Astrocyte of the cerebellum (primary cell): ENCODE measurements at regions not wholly inside any gene's neighbourhood (a gene's known extent, or its start where the extent isn't known, plus 50 kb on each side); places are given as distances from the start of the nearest gene placed in this dataset.
"Not testable (repeated sequence)": the region's sequence is repeated elsewhere in the genome, so short reads cannot be mapped to it uniquely, and the experiment has no call there.

Source experiments
- DNase-seq: peaks from one replicate; pipeline ENCODE4 v3.0.0-alpha.2; 2011; ENCODE audit warnings: low read depth
- H3K4me3 ChIP-seq: 2 replicates; pipeline ENCODE4 v1.5.1; 2011; ENCODE audit warnings: mild to moderate bottlenecking, low read depth, low read length, moderate library complexity
- in situ Hi-C: cut with HindIII; loops from 2 replicates; pipeline ENCODE4 v1.10.0; 2017; ENCODE audit warnings: low sequenced_read_pairs
- TF ChIP-seq, protein P1 (sequence below): IDR thresholded peaks from 2 replicates; pipeline ENCODE4 v1.5.1; 2012; ENCODE audit warnings: low read length, low read depth, moderate library complexity, mild to moderate bottlenecking; ENCODE audit errors: missing control alignments

- in situ Hi-C loops, result no loop called here
Observed at GRCh38 chr6:3531481-3531880, 74.6 kb upstream of the SLC22A23 start.

DNA sequence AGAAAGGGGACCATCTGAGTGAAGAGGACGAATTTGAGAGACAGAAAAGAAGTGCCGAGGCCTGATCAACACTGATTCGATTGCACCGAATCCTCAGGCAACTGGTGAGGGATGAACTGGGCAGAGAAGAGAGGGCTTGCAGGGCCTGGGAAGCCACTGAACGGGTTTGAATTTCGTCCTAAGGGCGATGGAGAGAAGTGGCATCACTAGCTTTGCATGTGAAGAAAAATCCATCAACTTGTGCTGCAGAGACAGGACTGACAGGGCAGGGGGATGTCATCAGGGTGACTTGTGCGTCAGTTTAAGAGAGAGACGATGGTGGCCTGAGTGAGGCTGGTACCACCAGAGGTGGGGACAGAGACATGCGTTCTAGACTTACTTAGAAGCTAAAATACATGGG is 73.7 kb upstream of the SLC22A23 start:
- no peak overlapping the region for H3K4me3 ChIP-seq
- in situ Hi-C loops, result no loop called here
- TF ChIP-seq, protein P1, sequence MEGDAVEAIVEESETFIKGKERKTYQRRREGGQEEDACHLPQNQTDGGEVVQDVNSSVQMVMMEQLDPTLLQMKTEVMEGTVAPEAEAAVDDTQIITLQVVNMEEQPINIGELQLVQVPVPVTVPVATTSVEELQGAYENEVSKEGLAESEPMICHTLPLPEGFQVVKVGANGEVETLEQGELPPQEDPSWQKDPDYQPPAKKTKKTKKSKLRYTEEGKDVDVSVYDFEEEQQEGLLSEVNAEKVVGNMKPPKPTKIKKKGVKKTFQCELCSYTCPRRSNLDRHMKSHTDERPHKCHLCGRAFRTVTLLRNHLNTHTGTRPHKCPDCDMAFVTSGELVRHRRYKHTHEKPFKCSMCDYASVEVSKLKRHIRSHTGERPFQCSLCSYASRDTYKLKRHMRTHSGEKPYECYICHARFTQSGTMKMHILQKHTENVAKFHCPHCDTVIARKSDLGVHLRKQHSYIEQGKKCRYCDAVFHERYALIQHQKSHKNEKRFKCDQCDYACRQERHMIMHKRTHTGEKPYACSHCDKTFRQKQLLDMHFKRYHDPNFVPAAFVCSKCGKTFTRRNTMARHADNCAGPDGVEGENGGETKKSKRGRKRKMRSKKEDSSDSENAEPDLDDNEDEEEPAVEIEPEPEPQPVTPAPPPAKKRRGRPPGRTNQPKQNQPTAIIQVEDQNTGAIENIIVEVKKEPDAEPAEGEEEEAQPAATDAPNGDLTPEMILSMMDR, result no peak
- no peak for DNase-seq

More at GRCh38 chr6:3531481-3531880, 74.6 kb upstream of the SLC22A23 start:
- TF ChIP-seq, protein P1, result no peak
- H3K4me3 ChIP-seq, result no peak overlapping the region
- DNase-seq, result no peak

DNA sequence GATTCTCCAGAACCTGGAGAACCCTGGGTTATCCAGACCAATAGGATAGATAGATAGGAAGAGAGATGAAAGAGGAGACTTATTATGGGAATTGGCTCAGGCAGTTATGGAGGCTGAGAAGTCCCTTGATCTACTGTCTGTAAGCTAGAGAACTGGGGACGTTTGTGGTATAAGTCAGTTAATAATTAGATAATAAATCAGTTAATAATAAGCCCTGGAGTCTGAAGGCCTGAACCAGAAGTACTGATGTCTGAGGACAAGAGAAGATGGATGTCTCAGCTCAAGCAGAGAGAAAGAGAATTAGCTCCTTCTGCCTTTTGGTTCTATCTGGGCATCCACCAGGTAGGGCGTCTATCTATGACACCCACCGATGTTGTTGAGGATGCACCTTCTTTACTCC is 72.9 kb upstream of the SLC22A23 start:
- no peak for DNase-seq
- in situ Hi-C loops, result no loop called here
- TF ChIP-seq, protein P1, result no peak
- H3K4me3 ChIP-seq, result no peak overlapping the region

DNA sequence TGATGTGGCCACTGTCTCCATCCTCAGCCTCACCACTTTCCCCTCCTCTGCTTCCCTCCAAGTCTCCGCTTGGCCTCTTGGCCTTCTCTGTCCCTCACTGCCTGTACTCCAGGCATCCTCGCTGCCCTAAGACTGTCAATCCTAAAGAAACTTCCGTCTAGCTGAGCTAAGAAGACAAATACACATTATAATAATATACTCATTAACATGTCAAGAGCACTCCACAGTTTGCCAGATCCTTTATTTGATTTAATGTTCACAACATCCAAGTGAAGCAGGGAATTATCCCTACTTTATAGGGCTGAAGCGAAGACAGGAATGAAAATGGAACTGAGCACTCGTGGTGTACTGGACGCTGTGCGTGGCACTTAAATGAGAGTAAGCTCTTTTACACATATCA is 72.4 kb upstream of the SLC22A23 start:
- H3K4me3 ChIP-seq, result no peak overlapping the region
- in situ Hi-C loops, result no loop called here
- TF ChIP-seq, protein P1, result no peak
- no peak for DNase-seq

GRCh38 chr6:3528081-3528671 is 71.3 kb upstream of the SLC22A23 start:
- DNase-seq, H3K4me3 ChIP-seq, in situ Hi-C loops: not testable (repeated sequence)

DNA sequence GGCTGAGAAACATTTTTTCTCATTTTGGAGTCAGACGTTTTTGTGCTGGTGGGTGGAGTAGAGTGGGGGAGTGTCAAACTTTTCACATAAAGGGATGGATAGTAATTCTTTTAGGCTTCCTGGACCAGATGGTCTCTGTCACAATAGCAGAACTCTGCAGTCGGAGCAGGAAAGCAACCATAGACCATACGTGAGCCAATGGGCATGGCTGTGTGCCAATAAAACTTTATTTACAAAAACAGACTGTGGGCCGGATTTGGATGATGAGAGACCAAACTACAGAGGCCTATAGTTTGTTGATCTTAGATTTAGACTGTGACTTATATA is 70.8 kb upstream of the SLC22A23 start:
- TF ChIP-seq, protein P1, result no peak
- in situ Hi-C loops, result no loop called here
- DNase-seq, result no peak
- H3K4me3 ChIP-seq, result no peak overlapping the region

DNA sequence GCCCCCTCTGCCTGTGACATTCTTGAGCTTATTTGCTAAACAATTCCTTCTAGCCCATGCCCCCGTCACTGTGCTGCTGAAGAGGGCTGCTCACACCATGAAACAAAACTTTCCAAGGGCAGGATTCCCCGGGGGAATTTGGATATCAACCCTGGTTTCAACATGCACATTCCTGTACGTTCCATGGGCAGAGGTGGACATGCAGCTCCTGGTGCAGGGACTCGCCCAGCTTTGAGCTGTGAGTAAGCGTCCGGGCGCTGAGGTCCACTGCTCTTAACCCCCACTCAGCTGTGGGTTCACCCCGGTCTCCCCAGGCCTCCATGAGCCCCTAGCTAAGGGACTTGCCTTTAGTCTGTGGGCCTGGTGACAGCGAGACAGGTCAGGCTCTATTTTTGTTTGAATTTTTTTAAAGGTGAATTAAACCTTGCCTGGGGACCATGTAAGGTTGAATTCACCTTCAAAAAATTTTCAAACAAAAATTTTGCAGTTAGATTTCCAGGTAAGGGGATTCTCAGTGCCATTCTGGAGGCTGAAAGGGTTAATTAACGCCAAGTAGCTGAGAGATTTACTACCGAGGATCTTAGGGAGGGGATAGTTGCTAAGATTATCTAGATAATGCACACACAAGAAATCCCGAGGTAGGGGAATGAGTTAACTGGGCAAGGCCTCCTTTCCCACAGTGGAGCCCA is 70.3 kb upstream of the SLC22A23 start:
- TF ChIP-seq, protein P1, result no peak
- in situ Hi-C loops, result no loop called here
- no peak overlapping the region for H3K4me3 ChIP-seq
- no peak for DNase-seq
